ENCODE measurements at regions not wholly inside any gene's neighbourhood (a gene's known extent, or its start where the extent isn't known, plus 50 kb on each side); places are given as distances from the start of the nearest gene placed in this dataset.
A peak's percentile ranks its signal among the peaks of the same experiment; 100 is the strongest.
"Not testable (repeated sequence)": the region's sequence is repeated elsewhere in the genome, so short reads cannot be mapped to it uniquely, and the experiment has no call there.

DNA sequence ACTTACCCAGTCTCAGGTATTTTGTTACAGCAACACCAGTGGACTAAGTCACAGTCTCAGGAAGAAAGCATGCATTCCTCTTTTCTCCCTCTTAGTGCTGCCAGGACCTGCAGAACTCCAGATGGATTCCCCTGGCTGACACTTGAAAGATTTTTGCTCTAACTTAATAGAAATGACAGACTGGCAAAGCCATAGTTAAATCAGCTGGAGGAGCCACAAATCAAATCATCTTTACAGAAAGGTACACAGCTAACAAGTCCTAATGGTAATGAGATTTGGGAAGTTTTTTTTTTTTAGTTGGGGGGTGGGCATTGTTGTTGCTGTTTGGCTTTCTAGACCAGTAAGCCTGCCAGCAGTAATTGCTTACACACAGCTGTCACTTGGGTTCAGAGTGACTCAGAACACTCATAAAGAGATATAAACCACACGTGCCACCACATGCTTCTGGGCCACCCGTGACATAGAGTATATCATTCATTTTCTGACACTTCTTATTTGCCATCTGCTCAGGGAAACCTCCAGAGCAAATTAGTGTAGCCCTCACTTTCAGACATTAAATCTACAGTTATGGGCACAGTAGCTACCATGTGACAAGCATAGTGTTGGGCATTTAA, 72.4 kb downstream of the FH start:
- H3K27me3 Mint-ChIP-seq, result peaks cover 2% of the 10 kb centered on the region
- no peak overlapping the region for H3K4me3 Mint-ChIP-seq
- H3K27ac Mint-ChIP-seq, result no peak overlapping the region
- no peaks in the 10 kb centered on the region for H3K4me1 Mint-ChIP-seq
- DNase-seq (no peak), ATAC-seq (ENCODE audit: low read depth) (no peak)
- POLR2A ChIA-PET, result no interaction called here
- peaks cover 3% of the 10 kb centered on the region for H3K9me3 Mint-ChIP-seq
- no peaks in the 10 kb centered on the region for H3K36me3 Mint-ChIP-seq

DNA sequence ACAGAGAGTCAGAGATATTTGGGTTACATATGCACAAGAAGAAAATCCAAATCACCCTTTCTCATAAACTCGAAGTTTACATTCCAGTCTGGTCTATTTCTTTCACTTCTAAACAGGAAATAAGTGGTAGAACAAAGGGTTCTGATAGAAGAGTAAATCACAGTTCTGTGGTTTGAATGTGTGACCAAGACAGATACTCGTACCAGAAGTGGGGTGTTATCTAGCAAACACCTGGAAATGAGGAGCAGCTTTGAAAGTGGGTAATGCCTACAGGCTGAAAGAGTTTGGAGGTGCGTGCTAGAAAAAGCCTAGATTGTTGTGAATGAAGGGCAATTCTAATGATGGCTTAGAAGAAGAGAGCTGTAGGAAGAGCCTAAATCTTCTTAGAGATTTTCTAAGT, 74.7 kb downstream of the FH start:
- Mint-ChIP-seq H3K9me3 (peaks cover 3% of the 10 kb centered on the region), H3K27me3 (peaks cover 2% of the 10 kb centered on the region), H3K4me3 (no peak overlapping the region), H3K27ac (no peak overlapping the region), H3K4me1 (no peaks in the 10 kb centered on the region), H3K36me3 (no peaks in the 10 kb centered on the region)
- ATAC-seq (ENCODE audit: low read depth) (no peak), DNase-seq (no peak)
- POLR2A ChIA-PET, result no interaction called here

- POLR2A ChIA-PET, result no interaction called here
- peaks cover 3% of the 10 kb centered on the region for H3K9me3 Mint-ChIP-seq
- H3K4me3 Mint-ChIP-seq, result no peak overlapping the region
- H3K27me3 Mint-ChIP-seq, result no peaks in the 10 kb centered on the region
- no peaks in the 10 kb centered on the region for H3K36me3 Mint-ChIP-seq
- no peak overlapping the region for H3K27ac Mint-ChIP-seq
- no peak for ATAC-seq (ENCODE audit: low read depth)
- DNase-seq, result no peak
- H3K4me1 Mint-ChIP-seq, result no peaks in the 10 kb centered on the region
These were observed 76.0 kb downstream of the FH start for GRCh38 chr1:241443561-241443960.

- no peak overlapping the region for H3K27ac Mint-ChIP-seq
- peaks cover 3% of the 10 kb centered on the region for H3K9me3 Mint-ChIP-seq
- POLR2A ChIA-PET, result no interaction called here
- H3K36me3 Mint-ChIP-seq, result no peaks in the 10 kb centered on the region
- H3K4me3 Mint-ChIP-seq, result no peak overlapping the region
- H3K4me1 Mint-ChIP-seq, result no peaks in the 10 kb centered on the region
- no peaks in the 10 kb centered on the region for H3K27me3 Mint-ChIP-seq
- ATAC-seq (ENCODE audit: low read depth) (no peak), DNase-seq (no peak)
These were observed 76.9 kb downstream of the FH start for GRCh38 chr1:241442686-241443085.

DNA sequence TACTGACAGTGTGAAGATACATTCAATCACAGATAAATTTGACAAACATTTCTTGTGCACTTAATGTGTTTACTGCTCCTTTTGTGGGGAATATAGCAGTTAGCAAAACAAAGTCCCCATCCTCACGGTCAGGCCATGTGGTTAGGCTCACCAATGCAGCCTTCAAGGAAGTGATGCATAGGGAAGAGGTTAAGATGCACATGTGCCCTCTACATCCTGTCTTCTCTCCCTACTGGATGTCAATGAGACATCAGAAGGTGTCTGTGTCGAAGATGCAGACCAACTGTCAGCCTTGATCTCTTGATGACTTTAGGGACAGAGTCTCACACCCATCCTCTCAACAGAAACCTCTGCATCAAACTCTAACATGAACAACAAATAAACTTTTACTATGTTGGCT, 78.7 kb downstream of the FH start:
- Mint-ChIP-seq H3K4me1 (no peaks in the 10 kb centered on the region), H3K9me3 (peaks cover 3% of the 10 kb centered on the region), H3K27me3 (no peaks in the 10 kb centered on the region), H3K4me3 (no peak overlapping the region), H3K27ac (no peak overlapping the region), H3K36me3 (no peaks in the 10 kb centered on the region)
- POLR2A ChIA-PET, result no interaction called here
- ATAC-seq (ENCODE audit: low read depth), result no peak
- DNase-seq, result no peak

GRCh38 chr1:241438686-241439085, 80.9 kb downstream of the FH start:
- H3K4me3 Mint-ChIP-seq; H3K36me3 Mint-ChIP-seq; H3K4me1 Mint-ChIP-seq; ATAC-seq (ENCODE audit: low read depth); POLR2A ChIA-PET; H3K9me3 Mint-ChIP-seq; DNase-seq; H3K27ac Mint-ChIP-seq; H3K27me3 Mint-ChIP-seq: not testable (repeated sequence)

GRCh38 chr1:241432241-241432640, 75.2 kb upstream of the RGS7 start:
- ATAC-seq (ENCODE audit: low read depth) (no peak), DNase-seq (no peak)
- peaks cover 16% of the 10 kb centered on the region for H3K27me3 Mint-ChIP-seq
- H3K36me3 Mint-ChIP-seq, result no peaks in the 10 kb centered on the region
- POLR2A ChIA-PET, result no interaction called here
- H3K4me3 Mint-ChIP-seq, result no peak overlapping the region
- H3K9me3 Mint-ChIP-seq, result peaks cover 3% of the 10 kb centered on the region
- H3K27ac Mint-ChIP-seq, result no peak overlapping the region
- no peaks in the 10 kb centered on the region for H3K4me1 Mint-ChIP-seq

DNA sequence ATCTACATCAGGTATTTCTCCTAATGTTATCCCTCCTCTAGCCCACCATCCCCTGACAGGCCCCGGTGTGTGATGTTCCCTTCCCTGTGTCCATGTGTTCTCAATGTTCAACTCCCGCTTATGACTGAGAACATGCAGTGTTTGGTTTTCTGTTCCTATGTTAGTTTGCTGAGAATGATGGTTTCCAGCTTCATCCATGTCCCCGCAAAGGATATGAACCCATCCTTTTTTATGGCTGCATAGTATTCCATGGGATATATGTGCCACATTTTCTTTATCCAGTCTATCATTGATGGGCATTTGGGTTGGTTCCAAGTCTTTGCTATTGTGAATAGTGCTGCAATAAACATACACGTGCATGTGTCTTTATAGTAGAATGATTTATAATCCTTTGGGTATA, 68.1 kb upstream of the RGS7 start:
- POLR2A ChIA-PET; ATAC-seq (ENCODE audit: low read depth); DNase-seq; H3K9me3 Mint-ChIP-seq; H3K27ac Mint-ChIP-seq; H3K36me3 Mint-ChIP-seq; H3K4me1 Mint-ChIP-seq: not testable (repeated sequence)
- Mint-ChIP-seq H3K4me3 (peak overlapping the region; percentile 53), H3K27me3 (peaks cover 55% of the 10 kb centered on the region)

GRCh38 chr1:241424480-241424971, 67.5 kb upstream of the RGS7 start:
- Mint-ChIP-seq H3K9me3 (no peaks in the 10 kb centered on the region), H3K4me3 (peak overlapping the region; percentile 3), H3K27me3 (peaks cover 55% of the 10 kb centered on the region), H3K36me3 (no peaks in the 10 kb centered on the region), H3K4me1 (peaks cover 4% of the 10 kb centered on the region), H3K27ac (no peak overlapping the region)
- POLR2A ChIA-PET, result no interaction called here
- no peak for DNase-seq
- ATAC-seq (ENCODE audit: low read depth), result no peak

DNA sequence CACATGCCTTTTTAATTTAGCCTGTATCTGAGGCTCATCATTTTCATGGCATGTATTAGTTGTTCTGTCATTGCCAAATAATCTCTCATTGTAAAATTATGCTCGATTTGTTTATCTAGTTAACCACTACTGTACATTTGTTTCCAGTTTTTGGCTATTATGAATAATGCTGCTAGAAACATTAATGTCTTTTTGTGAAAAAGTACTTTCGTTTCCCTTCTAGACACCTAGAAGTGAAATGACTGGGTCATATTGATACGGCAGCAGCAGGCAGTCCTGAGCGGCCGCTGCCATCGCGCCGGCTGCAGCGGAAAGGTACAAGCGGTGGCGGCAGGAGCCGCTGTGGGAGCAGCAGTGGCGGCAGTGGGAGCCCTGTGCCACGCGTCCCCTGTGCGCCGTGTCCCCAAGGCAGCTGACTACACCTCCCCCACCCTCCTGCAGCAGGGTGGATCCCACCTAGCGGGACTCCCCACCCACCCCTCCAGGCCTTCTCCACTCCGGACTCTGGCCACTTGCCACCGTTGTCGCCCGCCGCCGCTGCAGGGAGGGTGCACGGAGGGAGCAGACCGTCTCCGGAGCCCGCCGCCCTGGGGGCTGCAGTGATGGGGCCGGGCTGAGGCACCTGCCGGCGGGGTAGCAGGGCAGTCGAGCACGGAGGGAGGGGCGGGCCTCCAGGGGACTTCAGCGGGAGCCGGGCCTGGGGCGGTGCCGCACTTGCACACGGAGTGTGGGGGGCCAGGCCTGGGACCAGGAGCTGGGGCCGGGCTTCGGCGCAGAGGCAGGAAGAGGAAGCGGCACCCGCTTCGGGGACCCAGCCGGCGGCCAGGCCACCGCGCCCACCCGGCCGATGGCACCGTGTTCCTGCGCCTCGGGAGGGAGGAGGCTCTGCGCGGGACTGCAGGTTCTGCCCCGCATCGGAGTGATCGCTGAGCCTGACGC, 66.8 kb upstream of the RGS7 start:
- POLR2A ChIA-PET, result no interaction called here
- peaks cover 52% of the 10 kb centered on the region for H3K27me3 Mint-ChIP-seq
- H3K4me1 Mint-ChIP-seq, result peaks cover 4% of the 10 kb centered on the region
- DNase-seq (peak; percentile 49), ATAC-seq (ENCODE audit: low read depth) (peak; percentile 80)
- peak overlapping the region; percentile 59 for H3K4me3 Mint-ChIP-seq
- H3K9me3 Mint-ChIP-seq, result no peaks in the 10 kb centered on the region
- H3K36me3 Mint-ChIP-seq, result no peaks in the 10 kb centered on the region
- H3K27ac Mint-ChIP-seq, result no peak overlapping the region

- Mint-ChIP-seq H3K27ac (no peak overlapping the region), H3K4me1 (peaks cover 4% of the 10 kb centered on the region), H3K27me3 (peaks cover 38% of the 10 kb centered on the region), H3K9me3 (no peaks in the 10 kb centered on the region), H3K4me3 (no peak overlapping the region), H3K36me3 (no peaks in the 10 kb centered on the region)
- POLR2A ChIA-PET, result no interaction called here
- DNase-seq (no peak), ATAC-seq (ENCODE audit: low read depth) (no peak)
These were observed 65.5 kb upstream of the RGS7 start for GRCh38 chr1:241422470-241422869.

GRCh38 chr1:241419986-241420385, 63.0 kb upstream of the RGS7 start:
- H3K27me3 Mint-ChIP-seq, result peaks cover 29% of the 10 kb centered on the region
- no peak for DNase-seq

DNA sequence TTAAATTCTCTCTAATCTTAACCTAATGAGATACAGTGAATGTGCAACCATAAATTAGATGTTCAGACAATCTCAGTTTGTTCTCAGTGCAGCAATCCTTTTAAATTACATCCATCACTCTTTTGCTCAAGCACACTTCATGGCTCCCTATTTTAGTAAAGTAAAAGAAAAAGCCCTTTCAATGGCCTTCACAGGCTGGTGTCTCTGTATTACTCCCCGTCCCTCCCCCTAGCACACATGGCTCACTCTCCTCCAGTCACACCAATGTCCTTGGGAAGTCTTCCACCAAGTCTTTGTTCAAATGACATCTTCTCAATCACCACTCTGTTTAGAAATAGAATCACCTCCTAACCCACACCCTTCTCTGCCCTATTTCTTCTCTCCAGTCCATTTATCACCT, 60.3 kb upstream of the RGS7 start:
- DNase-seq (no peak), ATAC-seq (ENCODE audit: low read depth) (no peak)
- Mint-ChIP-seq H3K4me3 (no peak overlapping the region), H3K27me3 (peaks cover 11% of the 10 kb centered on the region), H3K9me3 (no peaks in the 10 kb centered on the region), H3K27ac (no peak overlapping the region), H3K36me3 (no peaks in the 10 kb centered on the region), H3K4me1 (no peaks in the 10 kb centered on the region)
- POLR2A ChIA-PET, result no interaction called here

More at GRCh38 chr1:241419986-241420385, 63.0 kb upstream of the RGS7 start:
- Mint-ChIP-seq H3K36me3 (no peaks in the 10 kb centered on the region), H3K4me3 (no peak overlapping the region), H3K4me1 (peaks cover 3% of the 10 kb centered on the region), H3K27ac (no peak overlapping the region), H3K9me3 (no peaks in the 10 kb centered on the region)
- POLR2A ChIA-PET, result no interaction called here
- ATAC-seq (ENCODE audit: low read depth), result no peak

GRCh38 chr1:241413974-241414373, 57.0 kb upstream of the RGS7 start:
- H3K27me3 Mint-ChIP-seq, result peaks cover 4% of the 10 kb centered on the region

More at GRCh38 chr1:241413974-241414373, 57.0 kb upstream of the RGS7 start:
- no peak for ATAC-seq (ENCODE audit: low read depth)
- no peaks in the 10 kb centered on the region for H3K9me3 Mint-ChIP-seq
- no peaks in the 10 kb centered on the region for H3K36me3 Mint-ChIP-seq
- H3K27ac Mint-ChIP-seq, result no peak overlapping the region
- POLR2A ChIA-PET, result no interaction called here
- no peak overlapping the region for H3K4me3 Mint-ChIP-seq
- DNase-seq, result no peak
- H3K4me1 Mint-ChIP-seq, result no peaks in the 10 kb centered on the region
